ENCODE measurements at regions not wholly inside any gene's neighbourhood (a gene's known extent, or its start where the extent isn't known, plus 50 kb on each side); places are given as distances from the start of the nearest gene placed in this dataset.

DNA sequence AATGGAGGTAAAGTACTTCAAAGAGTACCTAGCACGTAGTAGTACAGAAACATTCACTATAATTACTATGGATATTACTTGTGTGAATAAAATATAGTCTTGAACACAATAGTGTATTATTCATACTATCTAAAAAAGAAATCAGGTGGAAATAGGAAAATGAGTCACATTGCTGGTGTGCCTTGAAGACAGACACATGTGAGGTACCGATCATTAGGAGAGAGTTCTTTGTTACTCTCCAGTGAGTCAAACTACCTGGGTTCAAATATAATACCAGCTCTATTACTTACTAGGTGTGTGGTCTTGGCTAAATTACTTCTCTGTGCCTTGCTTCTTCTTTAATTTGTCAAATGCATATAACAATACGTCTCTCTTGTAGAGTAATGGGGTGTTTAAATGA, 50.8 kb upstream of the BEND6 start:
- intact Hi-C loops (cut with DNase I) = loop anchor here (5.0 kb wide), 1 partner anchor 268 kb away; the partner anchor contains the start of gene BAG2
- no peak for TF ChIP-seq POLR2A (IDR thresholded peaks at IDR 0.05)

DNA sequence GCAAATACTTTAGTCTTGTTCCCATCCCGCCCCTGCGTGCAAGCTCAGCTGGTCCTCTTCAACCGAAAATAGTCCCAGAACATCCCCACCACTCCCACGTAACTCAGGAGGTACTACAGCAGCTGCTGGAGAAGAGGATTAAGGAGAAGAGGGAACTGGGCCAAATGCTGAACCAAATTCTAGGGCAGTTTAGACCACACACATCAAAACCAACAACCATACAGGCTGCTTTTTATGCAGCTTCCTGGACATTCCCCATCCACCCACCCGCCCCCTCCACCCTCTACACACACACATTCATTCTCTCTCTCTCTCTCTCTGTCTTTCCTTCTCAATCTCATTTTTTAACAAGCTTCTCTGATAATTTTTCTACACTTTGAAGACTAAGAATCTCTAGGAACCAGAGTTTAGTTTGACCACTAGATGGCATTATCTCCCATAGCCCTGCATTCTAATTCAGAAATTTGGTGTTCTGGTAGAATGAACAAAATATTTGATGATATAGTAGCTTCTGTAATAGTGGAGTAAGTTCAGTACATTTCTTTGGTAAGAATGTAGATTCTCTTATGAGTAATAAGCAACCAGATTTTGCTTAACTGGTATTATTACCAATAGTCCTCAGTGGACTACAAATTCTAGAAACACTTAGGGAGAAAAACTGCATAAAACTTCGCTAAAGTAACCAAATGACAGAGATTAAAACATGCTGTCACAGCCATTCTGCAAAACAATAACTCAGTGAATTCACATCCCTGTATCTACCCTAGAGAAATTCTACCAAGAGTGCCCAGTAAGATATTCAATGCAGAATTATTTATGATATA, 52.1 kb upstream of the BEND6 start:
- intact Hi-C loops (cut with DNase I) = loop anchor here (2.0 to 5.0 kb wide), 4 partner anchors 52 to 424 kb away; partner anchors contain the start of genes BAG2 and BEND6
- TF ChIP-seq, protein P1, sequence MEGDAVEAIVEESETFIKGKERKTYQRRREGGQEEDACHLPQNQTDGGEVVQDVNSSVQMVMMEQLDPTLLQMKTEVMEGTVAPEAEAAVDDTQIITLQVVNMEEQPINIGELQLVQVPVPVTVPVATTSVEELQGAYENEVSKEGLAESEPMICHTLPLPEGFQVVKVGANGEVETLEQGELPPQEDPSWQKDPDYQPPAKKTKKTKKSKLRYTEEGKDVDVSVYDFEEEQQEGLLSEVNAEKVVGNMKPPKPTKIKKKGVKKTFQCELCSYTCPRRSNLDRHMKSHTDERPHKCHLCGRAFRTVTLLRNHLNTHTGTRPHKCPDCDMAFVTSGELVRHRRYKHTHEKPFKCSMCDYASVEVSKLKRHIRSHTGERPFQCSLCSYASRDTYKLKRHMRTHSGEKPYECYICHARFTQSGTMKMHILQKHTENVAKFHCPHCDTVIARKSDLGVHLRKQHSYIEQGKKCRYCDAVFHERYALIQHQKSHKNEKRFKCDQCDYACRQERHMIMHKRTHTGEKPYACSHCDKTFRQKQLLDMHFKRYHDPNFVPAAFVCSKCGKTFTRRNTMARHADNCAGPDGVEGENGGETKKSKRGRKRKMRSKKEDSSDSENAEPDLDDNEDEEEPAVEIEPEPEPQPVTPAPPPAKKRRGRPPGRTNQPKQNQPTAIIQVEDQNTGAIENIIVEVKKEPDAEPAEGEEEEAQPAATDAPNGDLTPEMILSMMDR (IDR thresholded peaks at IDR 0.05) = peak; percentile 12 to 77 (median 51)
- no peak for TF ChIP-seq POLR2A (IDR thresholded peaks at IDR 0.05)
- H3K36me3 ChIP-seq = no peaks in the 10 kb centered on the region
- 50 to 51% methylated on average over 6 of the region's 6 CpGs for WGBS, 2 donors
- no peaks in the 10 kb centered on the region for H3K9me3 ChIP-seq
- H3K4me1 ChIP-seq = peaks cover 0 to 38% (median 29%) of the 10 kb centered on the region in 4 donors
- H3K27ac ChIP-seq = peak overlapping the region in 2 of 4 donors; percentile 10 to 53
- H3K4me3 ChIP-seq = no peak overlapping the region
- DNase-seq = no peak
- no peaks in the 10 kb centered on the region for H3K27me3 ChIP-seq

More for the DNA sequence above, 50.8 kb upstream of the BEND6 start:
- DNase-seq = no peak
- no peak overlapping the region for H3K4me3 ChIP-seq
- no peaks in the 10 kb centered on the region for H3K36me3 ChIP-seq
- H3K4me1 ChIP-seq = peaks cover 0 to 27% (median 21%) of the 10 kb centered on the region in 4 donors
- no peaks in the 10 kb centered on the region for H3K27me3 ChIP-seq
- H3K9me3 ChIP-seq = no peaks in the 10 kb centered on the region
- no peak overlapping the region for H3K27ac ChIP-seq
- 37 to 51% methylated on average over 3 of the region's 3 CpGs for WGBS, 2 donors

DNA sequence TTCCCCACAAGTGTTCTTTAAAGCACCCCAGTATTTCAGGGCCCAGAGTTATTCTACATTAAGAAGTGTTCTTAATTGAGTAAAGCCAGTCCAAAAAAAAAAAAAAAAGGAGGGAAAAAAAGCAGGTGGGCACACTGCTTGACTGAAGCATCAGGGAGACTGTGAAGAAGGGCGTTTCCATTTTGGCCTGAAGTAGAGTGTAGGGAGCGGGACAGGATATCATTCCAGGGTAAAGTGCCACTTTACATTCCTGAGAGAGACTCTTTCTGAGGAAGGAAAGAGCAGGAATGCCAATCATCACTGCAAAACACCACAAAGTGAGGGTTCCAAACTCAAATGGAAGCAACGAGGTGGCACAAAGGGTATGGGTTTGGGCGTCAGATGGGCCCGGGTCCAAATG, 54.1 kb upstream of the BEND6 start:
- intact Hi-C loops (cut with DNase I) = loop anchor here (5.0 kb wide), 1 partner anchor 272 kb away; the partner anchor contains the start of gene BAG2
- Histone ChIP-seq H3K9me3 (no peaks in the 10 kb centered on the region), H3K36me3 (no peaks in the 10 kb centered on the region), H3K4me3 (no peak overlapping the region), H3K27ac (peak overlapping the region in 1 of 4 donors; percentile 76), H3K27me3 (no peaks in the 10 kb centered on the region), H3K4me1 (peaks cover 0 to 38% (median 29%) of the 10 kb centered on the region in 4 donors)
- no peak for DNase-seq
- WGBS, 2 donors = 93% methylated on average over 5 of the region's 5 CpGs
- no peak for TF ChIP-seq POLR2A (IDR thresholded peaks at IDR 0.05)
- TF ChIP-seq, protein P1 (IDR thresholded peaks at IDR 0.05) = no peak
- no peak for TF ChIP-seq POLR2AphosphoS5 (IDR thresholded peaks at IDR 0.05)
- no peak for TF ChIP-seq EP300 (IDR thresholded peaks at IDR 0.05)

DNA sequence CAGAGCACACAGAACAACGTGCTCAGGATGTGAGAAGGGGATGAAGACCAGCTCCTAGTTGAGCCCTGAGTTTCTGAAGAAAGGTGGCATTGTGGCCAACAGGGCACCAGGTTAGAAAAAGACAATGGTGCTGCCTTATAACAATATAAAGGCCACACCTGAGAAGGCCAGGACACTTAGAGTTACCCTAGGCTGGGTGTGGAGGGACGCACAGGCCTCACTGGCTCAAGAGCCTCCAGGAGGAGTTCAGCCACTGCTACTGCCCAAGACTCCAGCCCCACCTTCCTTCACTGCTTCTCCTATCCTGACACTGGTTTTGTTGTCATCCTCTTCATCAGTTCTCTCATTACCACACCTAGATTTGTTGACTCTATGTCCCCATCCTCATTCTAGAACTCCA, 55.2 kb upstream of the BEND6 start:
- WGBS, 2 donors = 15 to 67% methylated on average over 2 of the region's 2 CpGs
- Histone ChIP-seq H3K27ac (peak overlapping the region in 3 of 4 donors; percentile 73 to 76 (median 74)), H3K27me3 (no peaks in the 10 kb centered on the region), H3K9me3 (no peaks in the 10 kb centered on the region), H3K36me3 (no peaks in the 10 kb centered on the region), H3K4me3 (no peak overlapping the region), H3K4me1 (peaks cover 0 to 36% (median 27%) of the 10 kb centered on the region in 4 donors)
- DNase-seq = no peak
- TF ChIP-seq POLR2A (IDR thresholded peaks at IDR 0.05) = no peak
- TF ChIP-seq, protein P1 (IDR thresholded peaks at IDR 0.05) = no peak
- TF ChIP-seq POLR2AphosphoS5 (IDR thresholded peaks at IDR 0.05) = no peak
- no peak for TF ChIP-seq EP300 (IDR thresholded peaks at IDR 0.05)
- intact Hi-C loops (cut with DNase I) = loop anchor here (5.0 kb wide), 1 partner anchor 273 kb away; the partner anchor contains the start of gene BAG2

DNA sequence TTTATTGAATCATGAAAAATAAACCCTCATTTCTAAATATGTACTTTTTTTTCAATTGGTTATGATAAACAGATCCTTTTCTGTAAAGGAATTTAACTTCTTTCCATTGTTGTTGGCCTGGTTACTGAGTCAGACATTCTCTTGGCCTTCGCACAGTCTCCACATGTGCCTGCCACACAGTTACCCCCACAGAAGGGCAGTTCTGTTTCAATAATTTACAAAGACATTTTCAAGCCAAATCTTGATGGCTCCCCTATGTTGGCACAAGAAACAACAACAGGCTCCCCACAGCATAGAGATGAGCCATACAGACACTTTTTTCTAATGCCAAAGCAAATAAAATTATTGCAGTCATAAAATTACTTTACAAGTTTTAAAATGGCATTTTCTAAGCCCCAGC, 55.6 kb upstream of the BEND6 start:
- intact Hi-C loops (cut with DNase I) = no loop called here
- peaks cover 0 to 34% (median 24%) of the 10 kb centered on the region in 4 donors for H3K4me1 ChIP-seq
- 22 to 66% methylated on average over 1 of the region's 1 CpG for WGBS, 2 donors
- H3K4me3 ChIP-seq = no peak overlapping the region
- peak in 2 of 4 donors; percentile 32 to 42 for TF ChIP-seq POLR2AphosphoS5 (IDR thresholded peaks at IDR 0.05)
- TF ChIP-seq, protein P1 (IDR thresholded peaks at IDR 0.05) = no peak
- H3K9me3 ChIP-seq = no peaks in the 10 kb centered on the region
- no peaks in the 10 kb centered on the region for H3K27me3 ChIP-seq
- H3K36me3 ChIP-seq = no peaks in the 10 kb centered on the region
- peak overlapping the region in 3 of 4 donors; percentile 73 to 76 (median 74) for H3K27ac ChIP-seq
- DNase-seq = peak; percentile 67
